Heart left ventricle (tissue), 16 donors: ENCODE measurements at regions not wholly inside any gene's neighbourhood (a gene's known extent, or its start where the extent isn't known, plus 50 kb on each side); places are given as distances from the start of the nearest gene placed in this dataset.

Source experiments
- ATAC-seq, 4 donors: fragments of 200-7000 bp; cut with Tn5 transposase; one replicate each; pipeline ENCODE4 v1.9.1; 2020 to 2022; ENCODE audit warnings: moderate library complexity in 4 of 4, mild to moderate bottlenecking in 3 of 4, moderate number of reproducible peaks in 1 of 4
- DNase-seq, 5 donors: peaks; one replicate each; pipeline ENCODE4 v3.0.0-alpha.2; 2020
- H3K27ac ChIP-seq, 12 donors: fragments of 200-600 bp; sonication (generic) in 4 of 12; one replicate each; pipeline versions ENCODE4 v1.5.0 to v1.8.0; 2016 to 2022; ENCODE audit warnings: mild to moderate bottlenecking in 2 of 12
- H3K27me3 ChIP-seq, 9 donors: fragments of 200-600 bp; sonication (generic) in 2 of 9; one replicate each; pipeline versions ENCODE4 v1.5.1 to v1.8.0; 2016 to 2022; ENCODE audit warnings: mild to moderate bottlenecking in 3 of 9
- H3K36me3 ChIP-seq, 9 donors: fragments of 200-600 bp; sonication (generic) in 2 of 9; one replicate each; pipeline versions ENCODE4 v1.5.0 to v1.8.0; 2018 to 2022; ENCODE audit warnings: mild to moderate bottlenecking in 2 of 9
- H3K4me1 ChIP-seq, 12 donors: fragments of 200-600 bp; sonication (generic) in 4 of 12; one replicate each; pipeline versions ENCODE4 v1.5.0 to v1.8.0; 2016 to 2022; ENCODE audit warnings: mild to moderate bottlenecking in 3 of 12
- H3K4me3 ChIP-seq, 12 donors: fragments of 200-600 bp; sonication (generic) in 4 of 12; one replicate each; pipeline versions ENCODE4 v1.5.0 to v1.8.0; 2017 to 2022; ENCODE audit warnings: mild to moderate bottlenecking in 9 of 12, moderate library complexity in 4 of 12
- H3K9me3 ChIP-seq, 12 donors: fragments of 200-600 bp; sonication (generic) in 4 of 12; one replicate each; pipeline versions ENCODE4 v1.5.0 to v1.8.0; 2016 to 2022; ENCODE audit warnings: mild to moderate bottlenecking in 1 of 12
- CTCF ChIP-seq, 12 donors: fragments of 200-600 bp; sonication (generic) in 4 of 12; IDR thresholded peaks; one replicate each; pipeline versions ENCODE4 v1.5.0 to v1.8.0; 2018 to 2022; ENCODE audit warnings: antibody characterized with exemption in 12 of 12, mild to moderate bottlenecking in 5 of 12
- POLR2A ChIP-seq, 2 donors: fragments of 450-650 bp; IDR thresholded peaks; one replicate each; pipeline ENCODE4 v1.6.1; 2017; ENCODE audit warnings: antibody characterized with exemption in 2 of 2, mild to moderate bottlenecking in 2 of 2, moderate library complexity in 2 of 2
- whole genome bisulfite sequencing, 4 donors: extraction: QIAGEN DNeasy Blood & Tissue Kit in 2 of 4; methylation state at CpG; one replicate each; pipeline versions ENCODE4 v1.1.5 to v1.1.7; 2013 to 2018; 5-methylcytosine and 5-hydroxymethylcytosine counted together
- intact Hi-C, 10 donors: fragments of 100-400 bp; cut with DNase I; formaldehyde crosslinking; loops; one replicate each; pipeline versions ENCODE4 v1.11.1 to v1.14.2; 2022
- donor health status: ischemic (EF 13 %, LVEDD 7.1; RV severe dilation, severe dysfunction).
- donor health status: healthy with polysubstance abuse.
- donor health status: DM: no; HTN: yes; CAD: no.
- donor health status: DM: no; HTN: no; CAD: no.
- donor health status: ischemic (EF 25% LVEDD 6.9; RV normal size, moderate dysfunction).
- donor health status: ischemic (EF 25% LVEDD 5.7; RV mildly dilated, moderate dysfunction).
- donor health status: healthy.
- donor health status: DM: yes; HTN: yes; CAD: no.
- donor health status: ischemic (EF 35%, LVEDD 5.7; RV mildly dilated, moderate dysfunction).
- donor health status: nonischemic (EF 11% LVEDD 7.7; RV severe dilation, severe dysfunction).
- donor health status: DM: yes; HTN: yes; CAD: no.
- donor health status: PGD.
- donor health status: ischemic (EF 29% LVEDD 5.4; RV normal size, mild dysfunction).
- donor health status: nonischemic (EF 23%, LVEDD 6.1; RV moderate dilation, normal function).

- 84 to 91% (median 89%) methylated on average over 5 of the region's 5 CpGs for WGBS, 4 donors
- no peaks in the 10 kb centered on the region for H3K36me3 ChIP-seq
- H3K9me3 ChIP-seq = peaks cover 0 to 40% (median 29%) of the 10 kb centered on the region in 12 donors
- H3K4me1 ChIP-seq = no peaks in the 10 kb centered on the region
- TF ChIP-seq CTCF (IDR thresholded peaks at IDR 0.05) (no peak), POLR2A (IDR thresholded peaks at IDR 0.05) (no peak)
- peaks cover 0 to 18% (median 8%) of the 10 kb centered on the region in 9 donors for H3K27me3 ChIP-seq
- DNase-seq (no peak), ATAC-seq (no peak)
- intact Hi-C loops = no loop called here
- H3K27ac ChIP-seq = no peak overlapping the region
- H3K4me3 ChIP-seq = no peak overlapping the region
Observed at GRCh38 chr17:5812590-5812989, 228.3 kb upstream of the NLRP1 start.

GRCh38 chr17:5813357-5813756 is 229.0 kb upstream of the NLRP1 start:
- peaks cover 0 to 36% (median 27%) of the 10 kb centered on the region in 12 donors for H3K9me3 ChIP-seq
- no peak overlapping the region for H3K4me3 ChIP-seq
- 55 to 64% (median 60%) methylated on average over 2 of the region's 2 CpGs for WGBS, 4 donors
- no peaks in the 10 kb centered on the region for H3K4me1 ChIP-seq
- H3K27me3 ChIP-seq = peaks cover 0 to 18% (median 9%) of the 10 kb centered on the region in 9 donors
- DNase-seq (no peak), ATAC-seq (no peak)
- intact Hi-C loops = no loop called here
- TF ChIP-seq POLR2A (IDR thresholded peaks at IDR 0.05) = no peak
- TF ChIP-seq CTCF (IDR thresholded peaks at IDR 0.05) = no peak
- no peaks in the 10 kb centered on the region for H3K36me3 ChIP-seq
- H3K27ac ChIP-seq = no peak overlapping the region

- DNase-seq (no peak), ATAC-seq (no peak)
- TF ChIP-seq POLR2A (IDR thresholded peaks at IDR 0.05) = no peak
- Histone ChIP-seq H3K27ac (no peak overlapping the region), H3K27me3 (peaks cover 0 to 20% (median 10%) of the 10 kb centered on the region in 9 donors), H3K9me3 (peaks cover 0 to 17% (median 11%) of the 10 kb centered on the region in 12 donors), H3K4me1 (no peaks in the 10 kb centered on the region), H3K4me3 (no peak overlapping the region), H3K36me3 (no peaks in the 10 kb centered on the region)
- intact Hi-C loops = no loop called here
- 75 to 87% (median 80%) methylated on average over 5 of the region's 5 CpGs for WGBS, 4 donors
Observed at GRCh38 chr17:5815396-5815795, 231.1 kb upstream of the NLRP1 start.

- Histone ChIP-seq H3K9me3 (peaks cover 0 to 5% (median under 1%) of the 10 kb centered on the region in 12 donors), H3K4me1 (no peaks in the 10 kb centered on the region), H3K4me3 (no peak overlapping the region), H3K27ac (no peak overlapping the region), H3K27me3 (peaks cover 0 to 20% (median 11%) of the 10 kb centered on the region in 9 donors), H3K36me3 (no peaks in the 10 kb centered on the region)
- intact Hi-C loops = no loop called here
- ATAC-seq (no peak), DNase-seq (no peak)
- TF ChIP-seq CTCF (IDR thresholded peaks at IDR 0.05) (no peak), POLR2A (IDR thresholded peaks at IDR 0.05) (no peak)
- 42 to 58% (median 47%) methylated on average over 8 of the region's 8 CpGs for WGBS, 4 donors
Observed at GRCh38 chr17:5816491-5817070, 232.3 kb upstream of the NLRP1 start.
